ENCODE measurements at regions not wholly inside any gene's neighbourhood (a gene's known extent, or its start where the extent isn't known, plus 50 kb on each side); places are given as distances from the start of the nearest gene placed in this dataset.

GRCh38 chr16:62546701-62547100 lies 510.5 kb upstream of the CDH8 start:
- Histone ChIP-seq H3K4me1 (ENCODE audit: control insufficient read depth in 2 of 2, insufficient read depth in 1 of 2, low read depth in 1 of 2, low read length in 2 of 2) (no peaks in the 10 kb centered on the region), H2AFZ (ENCODE audit: low read length) (peak overlapping the region; percentile 23), H2AK5ac (ENCODE audit: low read depth, low read length) (no peak overlapping the region), H3K36me3 (replicated peaks in 1 of 2; ENCODE audit: control insufficient read depth in 2 of 2, insufficient read depth in 2 of 2, low read length in 2 of 2) (no peaks in the 10 kb centered on the region), H2BK12ac (ENCODE audit: low read length) (no peak overlapping the region), H3K4ac (ENCODE audit: low read length) (no peak overlapping the region), H3K27ac (replicated peaks; ENCODE audit: low read length) (no peak overlapping the region), H2BK15ac (ENCODE audit: low read length) (no peak overlapping the region), H3K27me3 (ENCODE audit: control insufficient read depth in 3 of 3, insufficient read depth in 3 of 3, low read depth in 1 of 3, low read length in 3 of 3) (no peaks in the 10 kb centered on the region), H3K14ac (ENCODE audit: low read length) (no peak overlapping the region), H3K23ac (ENCODE audit: low read depth, low read length, poor library complexity) (no peak overlapping the region), H4K8ac (ENCODE audit: low read depth, low read length) (no peak overlapping the region), H4K91ac (ENCODE audit: low read depth, low read length, poor library complexity) (no peak overlapping the region), H3K9me3 (replicated peaks in 1 of 2; ENCODE audit: control insufficient read depth in 2 of 2, insufficient read depth in 1 of 2, low read depth in 1 of 2, low read length in 2 of 2) (no peaks in the 10 kb centered on the region), H3K79me1 (ENCODE audit: low read depth, low read length) (no peaks in the 10 kb centered on the region), H3K9ac (ENCODE audit: low read depth, low read length, poor library complexity) (no peak overlapping the region), H2BK120ac (ENCODE audit: low read depth, low read length) (no peak overlapping the region), H3K18ac (ENCODE audit: low read length) (no peak overlapping the region), H3K4me3 (ENCODE audit: low read length in 2 of 2) (no peak overlapping the region), H2BK5ac (ENCODE audit: low read length) (no peak overlapping the region), H3K4me2 (ENCODE audit: insufficient read depth, low read length, poor library complexity, severe bottlenecking) (no peak overlapping the region)
- DNase-seq (ENCODE audit: low spot score): no peak
- no CpG with 5 or more reads among the region's 1 CpG for WGBS, 2 donors (ENCODE audit: extremely low coverage in 2 of 2, insufficient read length in 2 of 2, insufficient replicate concordance in 1 of 2)

GRCh38 chr16:62545039-62545438 lies 508.8 kb upstream of the CDH8 start:
- H3K4me1 ChIP-seq (ENCODE audit: control insufficient read depth in 2 of 2, insufficient read depth in 1 of 2, low read depth in 1 of 2, low read length in 2 of 2): no peaks in the 10 kb centered on the region
- H3K4me2 ChIP-seq (ENCODE audit: insufficient read depth, low read length, poor library complexity, severe bottlenecking): no peak overlapping the region
- no peak overlapping the region for H3K4me3 ChIP-seq (ENCODE audit: low read length in 2 of 2)
- H3K9ac ChIP-seq (ENCODE audit: low read depth, low read length, poor library complexity): no peak overlapping the region
- no peak overlapping the region for H4K8ac ChIP-seq (ENCODE audit: low read depth, low read length)
- no peak overlapping the region for H3K14ac ChIP-seq (ENCODE audit: low read length)
- no peak overlapping the region for H3K18ac ChIP-seq (ENCODE audit: low read length)
- H3K23ac ChIP-seq (ENCODE audit: low read depth, low read length, poor library complexity): no peak overlapping the region
- H3K79me1 ChIP-seq (ENCODE audit: low read depth, low read length): no peaks in the 10 kb centered on the region
- H3K4ac ChIP-seq (ENCODE audit: low read length): no peak overlapping the region
- no peak overlapping the region for H2AK5ac ChIP-seq (ENCODE audit: low read depth, low read length)
- H2BK120ac ChIP-seq (ENCODE audit: low read depth, low read length): no peak overlapping the region
- no peak overlapping the region for H3K27ac ChIP-seq (replicated peaks; ENCODE audit: low read length)
- H2BK5ac ChIP-seq (ENCODE audit: low read length): no peak overlapping the region
- no peaks in the 10 kb centered on the region for H3K9me3 ChIP-seq (replicated peaks in 1 of 2; ENCODE audit: control insufficient read depth in 2 of 2, insufficient read depth in 1 of 2, low read depth in 1 of 2, low read length in 2 of 2)
- H4K91ac ChIP-seq (ENCODE audit: low read depth, low read length, poor library complexity): no peak overlapping the region
- H3K36me3 ChIP-seq (replicated peaks in 1 of 2; ENCODE audit: control insufficient read depth in 2 of 2, insufficient read depth in 2 of 2, low read length in 2 of 2): no peaks in the 10 kb centered on the region
- no peak overlapping the region for H2AFZ ChIP-seq (ENCODE audit: low read length)
- H2BK15ac ChIP-seq (ENCODE audit: low read length): no peak overlapping the region
- H3K27me3 ChIP-seq (ENCODE audit: control insufficient read depth in 3 of 3, insufficient read depth in 3 of 3, low read depth in 1 of 3, low read length in 3 of 3): no peaks in the 10 kb centered on the region
- DNase-seq (ENCODE audit: low spot score): no peak
- no peak overlapping the region for H2BK12ac ChIP-seq (ENCODE audit: low read length)

GRCh38 chr16:62543516-62543915 lies 507.3 kb upstream of the CDH8 start:
- no peak overlapping the region for H2BK15ac ChIP-seq (ENCODE audit: low read length)
- H3K4me2 ChIP-seq (ENCODE audit: insufficient read depth, low read length, poor library complexity, severe bottlenecking): no peak overlapping the region
- H3K4me3 ChIP-seq (ENCODE audit: low read length in 2 of 2): no peak overlapping the region
- no peaks in the 10 kb centered on the region for H3K9me3 ChIP-seq (replicated peaks in 1 of 2; ENCODE audit: control insufficient read depth in 2 of 2, insufficient read depth in 1 of 2, low read depth in 1 of 2, low read length in 2 of 2)
- H3K4ac ChIP-seq (ENCODE audit: low read length): no peak overlapping the region
- no peaks in the 10 kb centered on the region for H3K79me1 ChIP-seq (ENCODE audit: low read depth, low read length)
- no peak overlapping the region for H3K14ac ChIP-seq (ENCODE audit: low read length)
- H4K8ac ChIP-seq (ENCODE audit: low read depth, low read length): no peak overlapping the region
- H2BK12ac ChIP-seq (ENCODE audit: low read length): no peak overlapping the region
- no CpG with 5 or more reads among the region's 1 CpG for WGBS, 2 donors (ENCODE audit: extremely low coverage in 2 of 2, insufficient read length in 2 of 2, insufficient replicate concordance in 1 of 2)
- H3K27ac ChIP-seq (replicated peaks; ENCODE audit: low read length): no peak overlapping the region
- H3K18ac ChIP-seq (ENCODE audit: low read length): no peak overlapping the region
- no peak overlapping the region for H2BK120ac ChIP-seq (ENCODE audit: low read depth, low read length)
- no peak overlapping the region for H2AFZ ChIP-seq (ENCODE audit: low read length)
- DNase-seq (ENCODE audit: low spot score): no peak
- H3K36me3 ChIP-seq (replicated peaks in 1 of 2; ENCODE audit: control insufficient read depth in 2 of 2, insufficient read depth in 2 of 2, low read length in 2 of 2): no peaks in the 10 kb centered on the region
- H4K91ac ChIP-seq (ENCODE audit: low read depth, low read length, poor library complexity): no peak overlapping the region
- no peak overlapping the region for H3K23ac ChIP-seq (ENCODE audit: low read depth, low read length, poor library complexity)
- no peak overlapping the region for H3K9ac ChIP-seq (ENCODE audit: low read depth, low read length, poor library complexity)
- no peak overlapping the region for H2AK5ac ChIP-seq (ENCODE audit: low read depth, low read length)
- H2BK5ac ChIP-seq (ENCODE audit: low read length): no peak overlapping the region
- no peaks in the 10 kb centered on the region for H3K4me1 ChIP-seq (ENCODE audit: control insufficient read depth in 2 of 2, insufficient read depth in 1 of 2, low read depth in 1 of 2, low read length in 2 of 2)
- no peaks in the 10 kb centered on the region for H3K27me3 ChIP-seq (ENCODE audit: control insufficient read depth in 3 of 3, insufficient read depth in 3 of 3, low read depth in 1 of 3, low read length in 3 of 3)

- WGBS, 2 donors (ENCODE audit: extremely low coverage in 2 of 2, insufficient read length in 2 of 2, insufficient replicate concordance in 1 of 2): no CpG with 5 or more reads among the region's 1 CpG
- Histone ChIP-seq H3K18ac (ENCODE audit: low read length) (no peak overlapping the region), H3K79me1 (ENCODE audit: low read depth, low read length) (no peaks in the 10 kb centered on the region), H3K4me2 (ENCODE audit: insufficient read depth, low read length, poor library complexity, severe bottlenecking) (no peak overlapping the region), H3K27me3 (ENCODE audit: control insufficient read depth in 3 of 3, insufficient read depth in 3 of 3, low read depth in 1 of 3, low read length in 3 of 3) (no peaks in the 10 kb centered on the region), H3K9me3 (replicated peaks in 1 of 2; ENCODE audit: control insufficient read depth in 2 of 2, insufficient read depth in 1 of 2, low read depth in 1 of 2, low read length in 2 of 2) (no peaks in the 10 kb centered on the region), H3K36me3 (replicated peaks in 1 of 2; ENCODE audit: control insufficient read depth in 2 of 2, insufficient read depth in 2 of 2, low read length in 2 of 2) (no peaks in the 10 kb centered on the region), H2BK12ac (ENCODE audit: low read length) (no peak overlapping the region), H2BK15ac (ENCODE audit: low read length) (no peak overlapping the region), H3K4me3 (ENCODE audit: low read length in 2 of 2) (no peak overlapping the region), H2AK5ac (ENCODE audit: low read depth, low read length) (no peak overlapping the region), H3K4ac (ENCODE audit: low read length) (no peak overlapping the region), H3K4me1 (ENCODE audit: control insufficient read depth in 2 of 2, insufficient read depth in 1 of 2, low read depth in 1 of 2, low read length in 2 of 2) (no peaks in the 10 kb centered on the region), H3K9ac (ENCODE audit: low read depth, low read length, poor library complexity) (no peak overlapping the region), H2BK5ac (ENCODE audit: low read length) (no peak overlapping the region), H3K27ac (replicated peaks; ENCODE audit: low read length) (no peak overlapping the region), H3K23ac (ENCODE audit: low read depth, low read length, poor library complexity) (no peak overlapping the region), H2BK120ac (ENCODE audit: low read depth, low read length) (no peak overlapping the region), H3K14ac (ENCODE audit: low read length) (no peak overlapping the region), H2AFZ (ENCODE audit: low read length) (no peak overlapping the region), H4K91ac (ENCODE audit: low read depth, low read length, poor library complexity) (no peak overlapping the region), H4K8ac (ENCODE audit: low read depth, low read length) (no peak overlapping the region)
- DNase-seq (ENCODE audit: low spot score): no peak
Observed at GRCh38 chr16:62539657-62540056, 503.4 kb upstream of the CDH8 start.
